PC-9 (cell line): ENCODE measurements at regions not wholly inside any gene's neighbourhood (a gene's known extent, or its start where the extent isn't known, plus 50 kb on each side); places are given as distances from the start of the nearest gene placed in this dataset.
A peak's percentile ranks its signal among the peaks of the same experiment; 100 is the strongest.

Experiments
- BruUV-seq: library from RNA; stranded (reverse); fragments of 400-500 nt; replicated peaks from 2 replicates; lab custom pipeline; 2021; lab: Mats Ljungman, UMichigan
- CTCF ChIA-PET: fragments of 300-600 bp; sonication (Branson Sonifier 250); formaldehyde crosslinking; loops from one replicate; lab custom pipeline; 2022; ENCODE audit warnings: antibody characterized with exemption; lab: Charles Lee
- POLR2A ChIA-PET: fragments of 300-600 bp; sonication (Branson Sonifier 250); formaldehyde crosslinking; loops from one replicate; lab custom pipeline; 2022; ENCODE audit warnings: antibody characterized with exemption; ENCODE audit not compliant: unreplicated experiment; lab: Charles Lee
- DNase-seq, 2 experiments: peaks; one replicate each; pipeline versions ENCODE4 v3.0.0 to v3.0.0-alpha.2; 2015 to 2022; ENCODE audit warnings: mixed read lengths in 1 of 2
- H2AFZ ChIP-seq: fragments of 200-600 bp; sonication (generic); 2 replicates; pipeline ENCODE4 v1.8.1; 2017; ENCODE audit warnings: antibody characterized with exemption
- H3F3A ChIP-seq: fragments of 200-600 bp; sonication (generic); 2 replicates; pipeline ENCODE4 v1.8.1; 2017; ENCODE audit warnings: antibody characterized with exemption, mild to moderate bottlenecking, low read depth; ENCODE audit not compliant: insufficient read depth
- H3K27ac ChIP-seq: fragments of 200-600 bp; sonication (generic); 2 replicates; pipeline ENCODE4 v1.6.1; 2016; ENCODE audit warnings: mixed run types
- H3K27me3 ChIP-seq: fragments of 200-600 bp; sonication (generic); 2 replicates; pipeline ENCODE4 v1.6.1; 2016; ENCODE audit warnings: low read depth, mixed run types; ENCODE audit not compliant: insufficient read depth
- H3K36me3 ChIP-seq: fragments of 200-600 bp; sonication (generic); 2 replicates; pipeline ENCODE4 v1.6.1; 2016; ENCODE audit warnings: low read depth, mixed run types
- H3K4me1 ChIP-seq: fragments of 200-600 bp; sonication (generic); replicated peaks from 2 replicates; pipeline ENCODE4 v1.6.1; 2016; ENCODE audit warnings: mixed run types; ENCODE audit not compliant: insufficient read depth
- H3K4me2 ChIP-seq: fragments of 200-600 bp; sonication (generic); 2 replicates; pipeline ENCODE4 v1.6.1; 2017; ENCODE audit warnings: mixed run types
- H3K4me3 ChIP-seq: fragments of 200-600 bp; sonication (generic); 2 replicates; pipeline ENCODE4 v1.6.1; 2016; ENCODE audit warnings: mixed run types
- H3K79me2 ChIP-seq: fragments of 200-600 bp; sonication (generic); 2 replicates; pipeline ENCODE4 v1.6.1; 2017; ENCODE audit warnings: low read depth, mixed run types
- H3K9me2 ChIP-seq: fragments of 200-600 bp; sonication (generic); 2 replicates; pipeline ENCODE4 v1.8.1; 2017; ENCODE audit warnings: mild to moderate bottlenecking; ENCODE audit not compliant: insufficient read depth
- H3K9me3 ChIP-seq: fragments of 200-600 bp; sonication (generic); 2 replicates; pipeline ENCODE4 v1.8.1; 2016; ENCODE audit warnings: low read depth; ENCODE audit not compliant: insufficient read depth
- H4K20me1 ChIP-seq: fragments of 200-600 bp; sonication (generic); 2 replicates; pipeline ENCODE4 v1.8.1; 2017; ENCODE audit not compliant: insufficient read depth
- EZH2 ChIP-seq: fragments of 200-600 bp; sonication (generic); IDR thresholded peaks from 2 replicates; pipeline ENCODE4 v1.8.0; 2017; ENCODE audit warnings: antibody characterized with exemption, low read depth
- intact Hi-C: fragments of 100-400 bp; cut with micrococcal nuclease; formaldehyde crosslinking; loops from one replicate; pipeline ENCODE4 v1.10.0; 2022; ENCODE audit not compliant: unreplicated experiment
- TF ChIP-seq, protein P1 (sequence below): fragments of 200-600 bp; sonication (generic); conservative IDR thresholded peaks from 2 replicates; pipeline ENCODE4 v1.6.1; 2017; ENCODE audit warnings: mixed run types, antibody characterized with exemption, mild to moderate bottlenecking, moderate library complexity

DNA sequence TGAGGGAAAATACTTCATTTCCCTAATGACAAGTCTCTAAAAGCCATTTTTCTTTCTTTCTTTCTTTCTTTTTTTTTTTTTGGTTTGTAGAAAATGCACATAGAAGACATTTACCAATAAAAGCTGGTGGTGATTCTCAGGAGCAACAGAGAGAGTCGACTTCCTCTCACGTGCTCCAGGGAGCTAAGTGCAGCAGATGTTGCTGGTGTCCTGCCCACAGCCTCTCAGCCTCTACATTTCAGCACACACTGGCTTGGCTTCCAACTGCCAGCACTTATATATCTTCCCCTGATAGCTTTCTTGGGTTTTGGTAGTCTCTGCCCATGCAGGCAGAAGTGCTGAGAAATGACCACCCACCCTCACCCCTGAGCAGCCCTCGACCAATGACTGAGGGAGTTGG lies 58.4 kb upstream of the MARCHF10 start:
- CTCF ChIA-PET: no interaction called here
- no peak for TF ChIP-seq EZH2
- TF ChIP-seq, protein P1, sequence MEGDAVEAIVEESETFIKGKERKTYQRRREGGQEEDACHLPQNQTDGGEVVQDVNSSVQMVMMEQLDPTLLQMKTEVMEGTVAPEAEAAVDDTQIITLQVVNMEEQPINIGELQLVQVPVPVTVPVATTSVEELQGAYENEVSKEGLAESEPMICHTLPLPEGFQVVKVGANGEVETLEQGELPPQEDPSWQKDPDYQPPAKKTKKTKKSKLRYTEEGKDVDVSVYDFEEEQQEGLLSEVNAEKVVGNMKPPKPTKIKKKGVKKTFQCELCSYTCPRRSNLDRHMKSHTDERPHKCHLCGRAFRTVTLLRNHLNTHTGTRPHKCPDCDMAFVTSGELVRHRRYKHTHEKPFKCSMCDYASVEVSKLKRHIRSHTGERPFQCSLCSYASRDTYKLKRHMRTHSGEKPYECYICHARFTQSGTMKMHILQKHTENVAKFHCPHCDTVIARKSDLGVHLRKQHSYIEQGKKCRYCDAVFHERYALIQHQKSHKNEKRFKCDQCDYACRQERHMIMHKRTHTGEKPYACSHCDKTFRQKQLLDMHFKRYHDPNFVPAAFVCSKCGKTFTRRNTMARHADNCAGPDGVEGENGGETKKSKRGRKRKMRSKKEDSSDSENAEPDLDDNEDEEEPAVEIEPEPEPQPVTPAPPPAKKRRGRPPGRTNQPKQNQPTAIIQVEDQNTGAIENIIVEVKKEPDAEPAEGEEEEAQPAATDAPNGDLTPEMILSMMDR: no peak
- POLR2A ChIA-PET: no interaction called here

DNA sequence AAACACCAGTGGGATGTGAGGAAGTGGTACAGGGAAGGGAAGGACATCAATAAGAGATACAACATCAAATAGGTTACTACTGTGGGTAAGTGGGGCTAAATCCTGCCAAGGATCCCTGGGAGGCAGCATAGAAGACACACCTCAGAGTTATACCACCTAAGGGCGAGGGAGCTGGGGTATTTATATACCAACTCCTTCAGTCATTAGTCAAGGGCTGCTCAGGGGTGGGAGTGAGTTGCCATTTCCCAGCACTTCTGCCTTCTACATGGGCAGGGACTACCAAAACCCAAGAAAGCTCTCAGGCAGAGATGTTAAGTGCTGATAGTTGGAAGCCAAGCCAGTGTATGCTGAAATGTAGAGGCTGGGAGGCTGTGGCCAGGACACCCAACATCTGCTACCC lies 57.5 kb upstream of the MARCHF10 start:
- Histone ChIP-seq H4K20me1 (no peaks in the 10 kb centered on the region), H3K79me2 (no peaks in the 10 kb centered on the region), H3K9me2 (no peaks in the 10 kb centered on the region; the same call in 1 of the 2 replicates), H2AFZ (no peak overlapping the region), H3K9me3 (no peaks in the 10 kb centered on the region), H3K27ac (no peak overlapping the region), H3K27me3 (no peaks in the 10 kb centered on the region), H3F3A (peaks cover 25% of the 10 kb centered on the region), H3K4me1 (peaks cover 32% of the 10 kb centered on the region), H3K4me3 (no peak overlapping the region), H3K4me2 (no peak overlapping the region), H3K36me3 (no peaks in the 10 kb centered on the region)
- CTCF ChIA-PET: no interaction called here
- intact Hi-C loops: no loop called here
- TF ChIP-seq, protein P1: no peak
- TF ChIP-seq EZH2: no peak
- no peak for DNase-seq
- POLR2A ChIA-PET: no interaction called here
- BruUV-seq: no TSS peak

More for the DNA sequence above, 58.4 kb upstream of the MARCHF10 start:
- Histone ChIP-seq H3F3A (peaks cover 17% of the 10 kb centered on the region), H3K4me2 (no peak overlapping the region), H3K36me3 (no peaks in the 10 kb centered on the region), H3K27me3 (no peaks in the 10 kb centered on the region), H3K79me2 (no peaks in the 10 kb centered on the region), H3K9me3 (no peaks in the 10 kb centered on the region), H3K4me3 (no peak overlapping the region), H3K27ac (no peak overlapping the region), H2AFZ (no peak overlapping the region), H3K9me2 (no peaks in the 10 kb centered on the region; the same call in 1 of the 2 replicates), H4K20me1 (no peaks in the 10 kb centered on the region), H3K4me1 (peaks cover 26% of the 10 kb centered on the region)
- intact Hi-C loops: no loop called here
- BruUV-seq: no TSS peak
- no peak for DNase-seq

DNA sequence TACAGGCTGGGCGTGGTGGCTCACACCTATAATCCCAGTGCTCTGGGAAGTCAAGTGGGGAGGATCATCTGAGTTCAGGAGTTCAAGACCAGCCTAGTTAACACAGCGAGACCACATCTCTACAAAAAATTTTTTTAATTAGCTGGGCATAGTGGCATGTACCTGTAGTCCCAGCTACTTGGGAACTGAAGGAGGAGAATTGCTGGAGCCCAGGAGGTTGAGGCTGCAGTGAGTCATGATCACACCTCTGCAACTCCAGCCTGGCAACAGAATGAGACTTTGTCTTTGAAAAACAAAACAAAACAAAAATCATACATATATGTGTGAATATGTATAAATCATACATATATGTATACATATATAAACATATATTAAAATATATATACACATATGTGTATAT lies 54.1 kb upstream of the MARCHF10 start:
- CTCF ChIA-PET: no interaction called here

More for the DNA sequence above, 54.1 kb upstream of the MARCHF10 start:
- Histone ChIP-seq H4K20me1 (no peaks in the 10 kb centered on the region), H3K4me3 (no peak overlapping the region), H2AFZ (no peak overlapping the region), H3F3A (peaks cover 33% of the 10 kb centered on the region), H3K9me3 (no peaks in the 10 kb centered on the region), H3K9me2 (no peaks in the 10 kb centered on the region; the same call in 1 of the 2 replicates), H3K4me1 (peaks cover 54% of the 10 kb centered on the region), H3K4me2 (peak overlapping the region; percentile 81), H3K27ac (peak overlapping the region; percentile 80), H3K27me3 (no peaks in the 10 kb centered on the region), H3K79me2 (no peaks in the 10 kb centered on the region), H3K36me3 (no peaks in the 10 kb centered on the region)
- no TSS peak for BruUV-seq
- TF ChIP-seq, protein P1: no peak
- POLR2A ChIA-PET: no interaction called here
- DNase-seq: peak in 1 of 2 experiments; percentile 64
- intact Hi-C loops: no loop called here
